DND-41 (cell line): ENCODE measurements at regions not wholly inside any gene's neighbourhood (a gene's known extent, or its start where the extent isn't known, plus 50 kb on each side); places are given as distances from the start of the nearest gene placed in this dataset.

Source experiments
- EZH2 ChIP-seq: IDR thresholded peaks from 3 replicates; pipeline ENCODE4 v1.6.1; 2012; ENCODE audit warnings: borderline replicate concordance, low read depth, mild to moderate bottlenecking, moderate library complexity, low read length, inconsistent platforms; ENCODE audit not compliant: severe bottlenecking
- TF ChIP-seq, protein P1 (sequence below): IDR thresholded peaks from 2 replicates; pipeline ENCODE4 v1.5.1; 2012; ENCODE audit warnings: borderline replicate concordance, low read length, moderate library complexity, mild to moderate bottlenecking; ENCODE audit not compliant: poor library complexity, severe bottlenecking; ENCODE audit errors: extremely low read depth

- TF ChIP-seq, protein P1, sequence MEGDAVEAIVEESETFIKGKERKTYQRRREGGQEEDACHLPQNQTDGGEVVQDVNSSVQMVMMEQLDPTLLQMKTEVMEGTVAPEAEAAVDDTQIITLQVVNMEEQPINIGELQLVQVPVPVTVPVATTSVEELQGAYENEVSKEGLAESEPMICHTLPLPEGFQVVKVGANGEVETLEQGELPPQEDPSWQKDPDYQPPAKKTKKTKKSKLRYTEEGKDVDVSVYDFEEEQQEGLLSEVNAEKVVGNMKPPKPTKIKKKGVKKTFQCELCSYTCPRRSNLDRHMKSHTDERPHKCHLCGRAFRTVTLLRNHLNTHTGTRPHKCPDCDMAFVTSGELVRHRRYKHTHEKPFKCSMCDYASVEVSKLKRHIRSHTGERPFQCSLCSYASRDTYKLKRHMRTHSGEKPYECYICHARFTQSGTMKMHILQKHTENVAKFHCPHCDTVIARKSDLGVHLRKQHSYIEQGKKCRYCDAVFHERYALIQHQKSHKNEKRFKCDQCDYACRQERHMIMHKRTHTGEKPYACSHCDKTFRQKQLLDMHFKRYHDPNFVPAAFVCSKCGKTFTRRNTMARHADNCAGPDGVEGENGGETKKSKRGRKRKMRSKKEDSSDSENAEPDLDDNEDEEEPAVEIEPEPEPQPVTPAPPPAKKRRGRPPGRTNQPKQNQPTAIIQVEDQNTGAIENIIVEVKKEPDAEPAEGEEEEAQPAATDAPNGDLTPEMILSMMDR: no peak
- no peak for TF ChIP-seq EZH2
Observed at GRCh38 chr6:121540210-121540609, 104.8 kb downstream of the GJA1 start.
